SK-N-SH (cell line): ENCODE measurements at regions not wholly inside any gene's neighbourhood (a gene's known extent, or its start where the extent isn't known, plus 50 kb on each side); places are given as distances from the start of the nearest gene placed in this dataset.

Experiments
- CTCF ChIA-PET: fragments of 300-600, 350-600 bp; formaldehyde crosslinking; extraction: SDS; loops from one replicate; lab custom pipeline; 2021; lab: Yijun Ruan, JAX
- POLR2A ChIA-PET: fragments of 350-600 bp; sonication (Branson Sonifier 250); formaldehyde crosslinking; extraction: SDS; loops from one replicate; lab custom pipeline; 2020; ENCODE audit warnings: antibody characterized with exemption, inconsistent platforms; lab: Yijun Ruan, JAX
- DNase-seq: peaks from one replicate; pipeline ENCODE4 v3.0.0; 2012
- H2AFZ ChIP-seq: fragments of 200-600 bp; sonication (generic); 2 replicates; pipeline ENCODE4 v1.8.1; 2016; ENCODE audit warnings: antibody characterized with exemption, mild to moderate bottlenecking, low read depth
- H3F3A ChIP-seq: fragments of 200-600 bp; sonication (generic); replicated peaks from 2 replicates; pipeline ENCODE3; 2016; ENCODE audit warnings: antibody characterized with exemption, mild to moderate bottlenecking; ENCODE audit not compliant: insufficient read depth
- H3K27ac ChIP-seq, 2 experiments: fragments of 200-500 bp in 1 of 2; fragments of 200-600 bp in 1 of 2; sonication (Bioruptor generic) in 1 of 2; sonication (generic), shearing (Covaris generic) in 1 of 2; 2 replicates each; pipeline versions ENCODE4 v1.5.1 to v1.6.1; 2014 to 2016; ENCODE audit warnings: low read depth in 2 of 2, inconsistent platforms in 1 of 2, low read length in 1 of 2, mild to moderate bottlenecking in 1 of 2, mixed read lengths in 1 of 2
- H3K27me3 ChIP-seq: fragments of 200-600 bp; sonication (generic), shearing (Covaris generic); 2 replicates; pipeline ENCODE4 v1.6.1; 2016; ENCODE audit warnings: mixed run types; ENCODE audit not compliant: insufficient read depth
- H3K36me3 ChIP-seq, 2 experiments: fragments of 200-500 bp in 1 of 2; fragments of 200-600 bp in 1 of 2; sonication (Bioruptor generic) in 1 of 2; sonication (generic) in 1 of 2; replicated peaks in 1 of 2; 2 replicates each; pipeline versions ENCODE3 to v1.5.1; 2014 to 2016; ENCODE audit warnings: low read length in 1 of 2, mild to moderate bottlenecking in 1 of 2; ENCODE audit not compliant: insufficient read depth in 2 of 2, control insufficient read depth in 1 of 2
- H3K4me1 ChIP-seq, 2 experiments: fragments of 200-500 bp in 1 of 2; fragments of 200-600 bp in 1 of 2; sonication (Bioruptor generic) in 1 of 2; sonication (generic), shearing (Covaris generic) in 1 of 2; 2 replicates each; pipeline versions ENCODE4 v1.5.1 to v1.6.1; 2014 to 2016; ENCODE audit warnings: low read depth in 1 of 2, low read length in 1 of 2, mixed run types in 1 of 2; ENCODE audit not compliant: insufficient read depth in 2 of 2, control insufficient read depth in 1 of 2
- H3K4me2 ChIP-seq: fragments of 200-600 bp; sonication (generic), shearing (Covaris generic); 2 replicates; pipeline ENCODE4 v1.6.1; 2017; ENCODE audit warnings: mixed run types
- H3K4me3 ChIP-seq, 2 experiments: fragments of 200-500 bp in 1 of 2; fragments of 200-600 bp in 1 of 2; sonication (Bioruptor generic) in 1 of 2; sonication (generic), shearing (Covaris generic) in 1 of 2; 2 replicates each; pipeline versions ENCODE4 v1.5.1 to v1.8.1; 2014 to 2016; ENCODE audit warnings: low read depth in 2 of 2, inconsistent platforms in 1 of 2, low read length in 1 of 2, mild to moderate bottlenecking in 1 of 2, mixed read lengths in 1 of 2, moderate library complexity in 1 of 2
- H3K79me2 ChIP-seq: fragments of 200-600 bp; sonication (generic); 2 replicates; pipeline ENCODE4 v1.8.1; 2017; ENCODE audit warnings: mild to moderate bottlenecking; ENCODE audit not compliant: insufficient read depth
- H3K9ac ChIP-seq: fragments of 200-600 bp; sonication (generic); 2 replicates; pipeline ENCODE4 v1.6.1; 2017; ENCODE audit warnings: mixed run types
- H3K9me2 ChIP-seq: fragments of 200-600 bp; sonication (generic); 2 replicates; pipeline ENCODE4 v1.6.1; 2017; ENCODE audit warnings: mixed run types
- H3K9me3 ChIP-seq: fragments of 200-600 bp; sonication (generic); 2 replicates; pipeline ENCODE4 v1.6.1; 2017; ENCODE audit warnings: mixed run types, mild to moderate bottlenecking, moderate library complexity
- H4K20me1 ChIP-seq: fragments of 200-600 bp; sonication (generic); 2 replicates; pipeline ENCODE4 v1.6.1; 2017; ENCODE audit warnings: mild to moderate bottlenecking, mixed run types; ENCODE audit not compliant: insufficient read depth
- CHD2 ChIP-seq: fragments of 150-350 bp; IDR thresholded peaks from 2 replicates; pipeline ENCODE4 v1.6.1; 2018; ENCODE audit warnings: low read length; ENCODE audit not compliant: partially characterized antibody
- EP300 ChIP-seq, 2 experiments: IDR thresholded peaks; 2 replicates each; pipeline versions ENCODE4 v1.4.0 to v1.6.1; 2012; ENCODE audit warnings: borderline replicate concordance in 1 of 2, low read depth in 1 of 2, low read length in 1 of 2
- EZH2phosphoT487 ChIP-seq: fragments of 200-600 bp; sonication (generic); IDR thresholded peaks from 2 replicates; pipeline ENCODE4 v1.6.1; 2017; ENCODE audit warnings: low read depth, mixed run types, mild to moderate bottlenecking, antibody characterized with exemption, moderate library complexity, borderline replicate concordance
- FOSL2 ChIP-seq: IDR thresholded peaks from 2 replicates; pipeline ENCODE4 v1.4.0; 2012; ENCODE audit warnings: low read depth, mild to moderate bottlenecking, moderate library complexity, borderline replicate concordance
- FOXJ3 ChIP-seq: sonication (generic); formaldehyde crosslinking; IDR thresholded peaks from 2 replicates; pipeline ENCODE4 v1.5.1; 2020; ENCODE audit warnings: mild to moderate bottlenecking, missing genetic modification reagents
- GATA2 ChIP-seq: sonication (generic); formaldehyde crosslinking; IDR thresholded peaks from 2 replicates; pipeline ENCODE4 v1.5.0; 2020; ENCODE audit warnings: mild to moderate bottlenecking, missing genetic modification reagents
- IRF3 ChIP-seq: fragments of 150-350 bp; IDR thresholded peaks from 2 replicates; pipeline ENCODE4 v1.6.1; 2016; ENCODE audit warnings: mild to moderate bottlenecking, low read depth, low read length
- JUND ChIP-seq: IDR thresholded peaks from 2 replicates; pipeline ENCODE4 v1.4.0; 2012
- MAX ChIP-seq: IDR thresholded peaks from 2 replicates; pipeline ENCODE4 v1.4.0; 2012; ENCODE audit warnings: low read depth
- MXI1 ChIP-seq: IDR thresholded peaks from 2 replicates; pipeline ENCODE4 v1.6.1; 2012; ENCODE audit warnings: mild to moderate bottlenecking, low read depth, low read length, improper control_type of control experiment
- NFIC ChIP-seq: IDR thresholded peaks from 2 replicates; pipeline ENCODE4 v1.4.0; 2012; ENCODE audit warnings: borderline replicate concordance
- NRF1 ChIP-seq: IDR thresholded peaks from 2 replicates; pipeline ENCODE4 v1.6.1; 2012; ENCODE audit warnings: low read depth, mild to moderate bottlenecking, low read length
- POLR2AphosphoS5 ChIP-seq: IDR thresholded peaks from 2 replicates; pipeline ENCODE4 v1.6.1; 2012; ENCODE audit warnings: low read depth, low read length
- RCOR1 ChIP-seq: fragments of 150-350 bp; IDR thresholded peaks from 2 replicates; pipeline ENCODE4 v1.6.1; 2017; ENCODE audit warnings: antibody characterized with exemption, low read length
- RXRA ChIP-seq: IDR thresholded peaks from 2 replicates; pipeline ENCODE4 v1.4.0; 2012; ENCODE audit warnings: low read depth, mild to moderate bottlenecking, borderline replicate concordance
- SIN3A ChIP-seq: IDR thresholded peaks from 2 replicates; pipeline ENCODE4 v1.6.1; 2012; ENCODE audit warnings: low read depth, mild to moderate bottlenecking, low read length, moderate library complexity, borderline replicate concordance
- SMC3 ChIP-seq: IDR thresholded peaks from 2 replicates; pipeline ENCODE4 v1.6.1; 2012; ENCODE audit warnings: low read depth, low read length, improper control_type of control experiment
- TEAD4 ChIP-seq: IDR thresholded peaks from 2 replicates; pipeline ENCODE4 v1.4.0; 2012; ENCODE audit warnings: mild to moderate bottlenecking, borderline replicate concordance; ENCODE audit not compliant: insufficient read depth
- YY1 ChIP-seq: IDR thresholded peaks from 2 replicates; pipeline ENCODE4 v1.4.0; 2012; ENCODE audit warnings: low read depth, mild to moderate bottlenecking
- ZBTB33 ChIP-seq: IDR thresholded peaks from 2 replicates; pipeline ENCODE4 v1.4.0; 2012; ENCODE audit warnings: low read depth, borderline replicate concordance
- WGBS: methylation state at CpG from one replicate; pipeline ENCODE4 v1.1.6; 2017; ENCODE audit warnings: low lambda C conversion rate; 5-methylcytosine and 5-hydroxymethylcytosine counted together
- TF ChIP-seq, protein P1 (sequence below): fragments of 200-600 bp; sonication (generic); IDR thresholded peaks from 2 replicates; pipeline ENCODE4 v1.6.1; 2017; ENCODE audit warnings: antibody characterized with exemption, mild to moderate bottlenecking, moderate library complexity

DNA sequence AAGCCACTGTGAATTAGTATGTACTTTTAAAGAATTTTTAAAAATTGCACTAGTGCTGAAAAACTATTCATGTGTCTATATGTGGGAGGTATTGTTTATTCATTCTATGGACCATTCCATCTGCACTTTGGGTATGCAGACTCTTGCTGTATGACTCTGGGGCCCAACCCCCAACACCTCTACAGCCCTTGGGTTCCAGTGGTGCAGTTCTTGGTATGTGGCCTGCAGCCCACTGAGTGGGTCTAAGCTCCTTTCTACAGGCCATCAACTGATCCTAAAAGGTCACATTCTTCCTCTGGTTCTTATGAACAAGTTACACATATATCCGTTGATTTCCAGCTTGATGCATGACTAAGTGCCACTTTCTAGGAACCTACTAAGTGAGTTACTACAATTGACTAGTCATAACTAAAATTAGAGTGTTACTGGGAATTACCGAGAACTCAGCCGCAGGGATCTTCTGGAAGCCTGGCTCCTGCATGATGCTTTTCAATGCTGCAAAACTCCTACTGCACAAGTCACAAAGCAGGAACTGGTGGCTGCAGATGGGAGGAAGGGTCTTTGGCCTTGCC lies 62.4 kb upstream of the MED13L start:
- DNase-seq: no peak
- Histone ChIP-seq H3K27me3 (no peaks in the 10 kb centered on the region), H3K4me2 (no peak overlapping the region), H3K79me2 (no peaks in the 10 kb centered on the region), H3K9me3 (no peaks in the 10 kb centered on the region), H2AFZ (no peak overlapping the region), H3K36me3 (no peaks in the 10 kb centered on the region), H3K27ac (no peak overlapping the region), H4K20me1 (no peaks in the 10 kb centered on the region), H3K9me2 (no peaks in the 10 kb centered on the region), H3K9ac (no peak overlapping the region), H3K4me3 (no peak overlapping the region)
- WGBS: 76% methylated on average over 3 of the region's 3 CpGs
- CTCF ChIA-PET: no interaction called here
- TF ChIP-seq RXRA (no peak), GATA2 (CRISPR knock-in tag) (no peak), SIN3A (no peak), RCOR1 (no peak), SMC3 (no peak), ZBTB33 (no peak), EP300 (IDR thresholded peaks at IDR 0.05; ENCODE audit: borderline replicate concordance in 1 of 2, low read depth in 1 of 2, low read length in 1 of 2) (no peak), FOXJ3 (CRISPR knock-in tag) (no peak), EZH2phosphoT487 (no peak)
- TF ChIP-seq, protein P1, sequence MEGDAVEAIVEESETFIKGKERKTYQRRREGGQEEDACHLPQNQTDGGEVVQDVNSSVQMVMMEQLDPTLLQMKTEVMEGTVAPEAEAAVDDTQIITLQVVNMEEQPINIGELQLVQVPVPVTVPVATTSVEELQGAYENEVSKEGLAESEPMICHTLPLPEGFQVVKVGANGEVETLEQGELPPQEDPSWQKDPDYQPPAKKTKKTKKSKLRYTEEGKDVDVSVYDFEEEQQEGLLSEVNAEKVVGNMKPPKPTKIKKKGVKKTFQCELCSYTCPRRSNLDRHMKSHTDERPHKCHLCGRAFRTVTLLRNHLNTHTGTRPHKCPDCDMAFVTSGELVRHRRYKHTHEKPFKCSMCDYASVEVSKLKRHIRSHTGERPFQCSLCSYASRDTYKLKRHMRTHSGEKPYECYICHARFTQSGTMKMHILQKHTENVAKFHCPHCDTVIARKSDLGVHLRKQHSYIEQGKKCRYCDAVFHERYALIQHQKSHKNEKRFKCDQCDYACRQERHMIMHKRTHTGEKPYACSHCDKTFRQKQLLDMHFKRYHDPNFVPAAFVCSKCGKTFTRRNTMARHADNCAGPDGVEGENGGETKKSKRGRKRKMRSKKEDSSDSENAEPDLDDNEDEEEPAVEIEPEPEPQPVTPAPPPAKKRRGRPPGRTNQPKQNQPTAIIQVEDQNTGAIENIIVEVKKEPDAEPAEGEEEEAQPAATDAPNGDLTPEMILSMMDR: no peak
- TF ChIP-seq, all 33 proteins: peak for 0
- Histone ChIP-seq H3F3A (no peaks in the 10 kb centered on the region), H3K4me1 (no peaks in the 10 kb centered on the region)
- POLR2A ChIA-PET: no interaction called here

DNA sequence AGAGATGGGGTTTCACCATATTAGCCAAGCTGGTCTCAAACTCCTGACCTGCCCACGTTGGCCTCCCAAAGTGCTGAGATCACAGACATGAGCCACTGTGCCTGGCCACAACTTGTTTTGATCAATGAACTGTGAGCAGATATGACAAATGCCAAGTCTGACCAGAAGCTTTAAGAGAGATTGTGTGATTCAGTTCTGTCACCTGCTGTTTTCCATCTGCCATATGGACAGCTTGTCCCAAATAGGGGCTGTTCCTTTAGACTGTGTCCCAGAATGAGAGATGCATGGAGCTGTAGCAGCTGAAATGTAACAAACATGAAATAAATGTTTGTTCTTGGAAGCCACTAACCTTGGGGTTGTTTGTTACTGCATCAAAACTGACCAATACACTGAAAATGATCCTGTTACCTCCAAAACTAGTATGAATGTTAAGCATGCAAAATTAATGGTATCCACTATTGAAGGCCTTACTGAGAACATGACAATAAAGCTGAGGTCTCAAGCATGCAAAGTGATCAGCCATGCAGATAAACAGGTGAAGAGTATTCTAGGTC lies 65.9 kb upstream of the MED13L start:
- Histone ChIP-seq H2AFZ (no peak overlapping the region), H3K9me2 (no peaks in the 10 kb centered on the region), H3K4me3 (no peak overlapping the region), H3K27me3 (no peaks in the 10 kb centered on the region), H3K36me3 (no peaks in the 10 kb centered on the region), H3K4me1 (peaks cover 0 to 7% of the 10 kb centered on the region in 2 experiments; a peak in 3 of 4 replicates), H3K4me2 (no peak overlapping the region), H3K27ac (no peak overlapping the region), H3K9me3 (no peaks in the 10 kb centered on the region), H3K79me2 (no peaks in the 10 kb centered on the region), H3K9ac (no peak overlapping the region), H3F3A (peaks cover 16% of the 10 kb centered on the region), H4K20me1 (no peaks in the 10 kb centered on the region)
- ChIA-PET CTCF (interaction anchor here (0.7 kb wide), 1 partner anchor 206 kb away, joined by 3 read pairs; no protein-coding TSS in a partner anchor), POLR2A (interaction anchor here (1.2 kb wide), 1 partner anchor 17 kb away, joined by 3 read pairs; no protein-coding TSS in a partner anchor)
- no peak for DNase-seq
- TF ChIP-seq EP300 (IDR thresholded peaks at IDR 0.05; ENCODE audit: borderline replicate concordance in 1 of 2, low read depth in 1 of 2, low read length in 1 of 2) (no peak), MXI1 (no peak), NRF1 (no peak), MAX (no peak), IRF3 (no peak), FOSL2 (no peak), TEAD4 (no peak), YY1 (no peak), POLR2AphosphoS5 (no peak), RXRA (no peak), CHD2 (no peak), JUND (no peak), NFIC (no peak)
- 73% methylated on average over 1 of the region's 1 CpG for WGBS
